ENCODE measurements at regions not wholly inside any gene's neighbourhood (a gene's known extent, or its start where the extent isn't known, plus 50 kb on each side); places are given as distances from the start of the nearest gene placed in this dataset.

DNA sequence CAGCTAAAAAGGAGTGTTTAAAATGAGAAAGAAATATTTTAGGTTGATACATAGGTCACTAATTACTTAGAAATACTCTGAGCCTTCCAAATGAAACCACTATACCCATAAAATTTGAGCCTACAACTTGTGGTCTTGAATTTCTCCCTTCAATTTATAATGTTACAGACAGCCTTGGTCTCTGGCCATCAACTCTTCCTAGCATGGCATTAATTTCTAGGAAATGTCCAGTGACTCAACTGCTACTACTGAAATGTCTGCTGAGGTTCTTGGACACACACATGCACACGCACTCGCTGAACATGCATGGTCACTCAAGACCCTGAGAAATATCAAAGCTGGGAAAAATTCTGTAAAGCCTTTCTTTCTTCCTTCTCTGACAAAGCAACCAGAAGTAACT is 61.1 kb upstream of the SAMSN1 start:
- DNase-seq: no peak
- intact Hi-C loops (cut with DNase I): no loop called here
- no peaks in the 10 kb centered on the region for H3K27me3 ChIP-seq
- H3K9me3 ChIP-seq: no peaks in the 10 kb centered on the region
- H3K4me1 ChIP-seq: peaks cover 0 to 11% of the 10 kb centered on the region in 2 donors
- H3K36me3 ChIP-seq: no peaks in the 10 kb centered on the region
- H3K27ac ChIP-seq: no peak overlapping the region
- TF ChIP-seq, protein P1, sequence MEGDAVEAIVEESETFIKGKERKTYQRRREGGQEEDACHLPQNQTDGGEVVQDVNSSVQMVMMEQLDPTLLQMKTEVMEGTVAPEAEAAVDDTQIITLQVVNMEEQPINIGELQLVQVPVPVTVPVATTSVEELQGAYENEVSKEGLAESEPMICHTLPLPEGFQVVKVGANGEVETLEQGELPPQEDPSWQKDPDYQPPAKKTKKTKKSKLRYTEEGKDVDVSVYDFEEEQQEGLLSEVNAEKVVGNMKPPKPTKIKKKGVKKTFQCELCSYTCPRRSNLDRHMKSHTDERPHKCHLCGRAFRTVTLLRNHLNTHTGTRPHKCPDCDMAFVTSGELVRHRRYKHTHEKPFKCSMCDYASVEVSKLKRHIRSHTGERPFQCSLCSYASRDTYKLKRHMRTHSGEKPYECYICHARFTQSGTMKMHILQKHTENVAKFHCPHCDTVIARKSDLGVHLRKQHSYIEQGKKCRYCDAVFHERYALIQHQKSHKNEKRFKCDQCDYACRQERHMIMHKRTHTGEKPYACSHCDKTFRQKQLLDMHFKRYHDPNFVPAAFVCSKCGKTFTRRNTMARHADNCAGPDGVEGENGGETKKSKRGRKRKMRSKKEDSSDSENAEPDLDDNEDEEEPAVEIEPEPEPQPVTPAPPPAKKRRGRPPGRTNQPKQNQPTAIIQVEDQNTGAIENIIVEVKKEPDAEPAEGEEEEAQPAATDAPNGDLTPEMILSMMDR (IDR thresholded peaks at IDR 0.05): no peak
- no peak for ATAC-seq
- H3K4me3 ChIP-seq: no peak overlapping the region

DNA sequence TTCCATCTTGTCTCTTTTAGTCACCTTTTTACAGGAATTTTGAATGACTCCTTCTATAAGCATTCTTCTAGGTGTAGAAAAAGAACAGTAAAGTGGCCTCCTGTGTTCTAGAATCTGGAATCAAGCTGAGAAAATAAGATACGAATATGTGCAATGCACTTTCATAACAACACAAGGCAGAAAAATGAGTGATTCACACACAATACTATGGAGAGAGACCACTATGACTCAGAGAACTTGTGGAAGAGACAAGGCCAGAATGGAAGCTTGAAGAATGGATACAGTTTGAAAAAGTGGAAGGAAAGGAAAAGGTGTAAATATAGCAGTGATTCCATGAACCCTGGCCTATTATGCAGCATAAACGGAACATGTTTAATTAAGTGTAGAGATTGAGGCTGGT is 57.1 kb upstream of the SAMSN1 start:
- Histone ChIP-seq H3K27ac (no peak overlapping the region), H3K4me1 (peaks cover 0 to 15% of the 10 kb centered on the region in 2 donors), H3K27me3 (no peaks in the 10 kb centered on the region), H3K9me3 (no peaks in the 10 kb centered on the region), H3K4me3 (no peak overlapping the region), H3K36me3 (no peaks in the 10 kb centered on the region)
- intact Hi-C loops (cut with DNase I): no loop called here
- TF ChIP-seq, protein P1 (IDR thresholded peaks at IDR 0.05): no peak
- ATAC-seq (peak; percentile 60), DNase-seq (no peak)

DNA sequence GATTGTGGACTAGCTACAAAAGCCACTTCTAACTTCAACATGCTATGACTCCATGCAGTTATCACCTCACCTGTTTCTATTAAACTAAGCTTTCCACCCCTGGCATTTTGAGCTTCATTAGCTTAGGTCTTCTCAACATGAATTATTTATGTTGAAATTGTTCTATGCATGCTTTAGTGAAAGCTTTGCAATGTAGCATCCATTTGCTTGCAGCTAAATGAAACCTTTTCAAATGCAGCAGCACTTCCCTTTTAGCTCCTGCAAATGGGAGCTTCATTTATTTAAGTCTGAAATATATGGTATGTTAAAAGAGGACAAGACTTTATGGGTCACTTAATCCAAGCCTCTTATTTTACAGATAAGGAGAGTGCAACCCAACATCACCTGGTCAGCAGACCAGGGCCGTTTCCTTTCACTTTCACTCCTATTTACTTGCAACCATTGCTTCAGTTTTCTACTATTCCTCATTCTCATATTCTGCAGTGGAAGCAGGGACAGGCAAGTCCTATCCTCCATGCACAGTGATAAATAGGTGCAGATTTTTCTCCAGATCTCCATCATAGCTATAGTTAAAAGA is 56.4 kb upstream of the SAMSN1 start:
- Histone ChIP-seq H3K4me3 (no peak overlapping the region), H3K27ac (no peak overlapping the region), H3K36me3 (no peaks in the 10 kb centered on the region), H3K4me1 (peaks cover 0 to 15% of the 10 kb centered on the region in 2 donors), H3K27me3 (no peaks in the 10 kb centered on the region), H3K9me3 (no peaks in the 10 kb centered on the region)
- ATAC-seq (peak; percentile 67), DNase-seq (no peak)
- TF ChIP-seq, protein P1 (IDR thresholded peaks at IDR 0.05): no peak
- intact Hi-C loops (cut with DNase I): no loop called here

DNA sequence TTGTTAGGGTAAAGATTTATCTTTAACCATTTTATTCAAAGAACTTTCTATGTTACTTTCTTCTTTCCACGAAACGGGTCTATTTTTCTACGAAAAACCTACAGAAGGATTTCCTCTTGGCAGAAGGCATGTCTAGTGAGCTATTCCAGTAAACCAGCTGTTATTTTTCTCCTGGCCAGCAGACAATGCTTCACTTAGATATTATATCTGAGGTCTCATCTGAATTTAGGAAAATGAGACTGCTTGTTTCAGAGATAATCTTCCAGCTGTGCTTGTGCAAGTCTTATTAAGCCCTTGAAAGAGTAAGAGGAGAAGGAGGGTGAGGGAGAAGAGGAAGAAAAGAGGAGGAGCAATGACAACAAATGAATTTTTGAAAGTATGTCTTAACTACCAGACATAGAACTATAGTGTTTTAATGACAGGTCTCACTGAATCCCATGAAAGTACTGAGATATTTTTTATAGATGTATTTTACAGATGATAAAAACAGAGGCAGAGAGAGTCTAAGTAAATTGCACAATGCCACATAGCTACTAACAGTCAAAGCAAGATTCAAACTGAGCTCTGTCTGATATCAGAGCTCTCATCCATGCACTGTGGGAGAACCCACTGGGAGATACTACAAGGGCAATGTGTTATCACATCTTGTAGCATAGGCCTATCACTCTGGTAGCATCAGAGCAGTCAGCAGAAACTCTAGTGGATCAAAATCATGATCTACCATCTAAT is 54.6 kb upstream of the SAMSN1 start:
- Histone ChIP-seq H3K4me3 (no peak overlapping the region), H3K27ac (peak overlapping the region in 1 of 2 donors; percentile 35), H3K4me1 (peaks cover 0 to 15% of the 10 kb centered on the region in 2 donors), H3K9me3 (no peaks in the 10 kb centered on the region), H3K27me3 (no peaks in the 10 kb centered on the region), H3K36me3 (no peaks in the 10 kb centered on the region)
- ATAC-seq (no peak), DNase-seq (peak in 1 of 4 donors; percentile 30)
- intact Hi-C loops (cut with DNase I): no loop called here
- TF ChIP-seq, protein P1 (IDR thresholded peaks at IDR 0.05): no peak

DNA sequence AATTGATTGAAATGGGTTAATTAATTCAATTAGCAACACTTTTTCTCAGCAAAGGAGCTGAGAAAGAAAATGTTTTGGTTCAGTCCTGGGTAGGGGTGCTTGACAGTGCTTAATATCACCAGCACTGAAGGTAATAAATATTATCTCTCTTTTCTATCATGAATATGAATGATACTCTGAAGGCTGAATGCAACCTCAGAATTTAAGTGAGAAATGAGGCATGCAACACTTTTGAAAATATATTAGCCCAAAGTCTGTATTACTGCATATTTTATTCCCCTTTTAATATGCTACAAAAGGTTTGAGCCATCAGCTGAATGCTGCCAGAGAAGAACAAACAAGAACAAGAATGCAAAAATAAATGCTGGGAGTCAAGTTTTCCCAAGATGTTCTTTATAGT is 52.0 kb upstream of the SAMSN1 start:
- Histone ChIP-seq H3K27me3 (no peaks in the 10 kb centered on the region), H3K27ac (no peak overlapping the region), H3K4me3 (no peak overlapping the region), H3K4me1 (peaks cover 0 to 17% of the 10 kb centered on the region in 2 donors), H3K36me3 (no peaks in the 10 kb centered on the region), H3K9me3 (no peaks in the 10 kb centered on the region)
- ATAC-seq (no peak), DNase-seq (no peak)
- TF ChIP-seq, protein P1 (IDR thresholded peaks at IDR 0.05): no peak
- intact Hi-C loops (cut with DNase I): no loop called here
